Keratinocyte (primary cell): ENCODE measurements at regions not wholly inside any gene's neighbourhood (a gene's known extent, or its start where the extent isn't known, plus 50 kb on each side); places are given as distances from the start of the nearest gene placed in this dataset.

Source experiments
- DNase-seq: peaks from one replicate; pipeline ENCODE4 v3.0.0-alpha.2; 2011; ENCODE audit warnings: low read depth, missing footprints, low spot score
- FAIRE-seq: peaks from 2 replicates; lab custom pipeline; 2011; peaks lifted over from hg19 to GRCh38; lab: Jason Lieb, UNC
- H2AFZ ChIP-seq: 2 replicates; pipeline ENCODE4 v1.6.0; 2012; ENCODE audit warnings: low read length, control low read depth, inconsistent platforms; ENCODE audit not compliant: control insufficient read depth
- H3K27ac ChIP-seq: 2 replicates; pipeline ENCODE4 v1.5.1; 2011; ENCODE audit warnings: low read length; ENCODE audit not compliant: control insufficient read depth, insufficient read depth
- H3K27me3 ChIP-seq: 3 replicates; pipeline ENCODE4 v1.6.0; 2011; ENCODE audit warnings: low read length; ENCODE audit not compliant: control insufficient read depth, insufficient read depth; ENCODE audit errors: extremely low read depth
- H3K36me3 ChIP-seq, 2 experiments: 2 replicates in 1 of 2; 3 replicates in 1 of 2; pipeline ENCODE4 v1.5.1; 2011; ENCODE audit warnings: low read length in 2 of 2, mild to moderate bottlenecking in 1 of 2; ENCODE audit not compliant: control insufficient read depth in 2 of 2, insufficient read depth in 2 of 2; ENCODE audit errors: extremely low read depth in 1 of 2
- H3K4me1 ChIP-seq: 3 replicates; pipeline ENCODE4 v1.5.1; 2011; ENCODE audit warnings: low read length; ENCODE audit not compliant: control insufficient read depth, insufficient read depth; ENCODE audit errors: extremely low read depth
- H3K4me2 ChIP-seq: 3 replicates; pipeline ENCODE4 v1.6.0; 2011; ENCODE audit warnings: low read depth, low read length; ENCODE audit not compliant: control insufficient read depth, insufficient read depth; ENCODE audit errors: extremely low read depth
- H3K4me3 ChIP-seq, 3 experiments: fragments of 200-600 bp in 1 of 3; sonication (generic) in 1 of 3; 2 replicates in 2 of 3; 3 replicates in 1 of 3; pipeline ENCODE4 v1.5.1; 2011 to 2016; ENCODE audit warnings: low read length in 3 of 3, mild to moderate bottlenecking in 3 of 3, control low read depth in 2 of 3, inconsistent platforms in 1 of 3, low read depth in 1 of 3, mixed read lengths in 1 of 3, mixed run types in 1 of 3, moderate library complexity in 1 of 3; ENCODE audit not compliant: control insufficient read depth in 2 of 3, insufficient read depth in 2 of 3; ENCODE audit errors: extremely low read depth in 1 of 3
- H3K79me2 ChIP-seq: 2 replicates; pipeline ENCODE4 v1.6.0; 2012; ENCODE audit warnings: low read length; ENCODE audit not compliant: control insufficient read depth, insufficient read depth
- H3K9ac ChIP-seq: 3 replicates; pipeline ENCODE4 v1.6.0; 2011; ENCODE audit warnings: low read length; ENCODE audit not compliant: control insufficient read depth, insufficient read depth; ENCODE audit errors: extremely low read depth
- H3K9me1 ChIP-seq: 3 replicates; pipeline ENCODE4 v1.6.0; 2011; ENCODE audit warnings: low read length; ENCODE audit not compliant: control insufficient read depth, insufficient read depth; ENCODE audit errors: extremely low read depth
- H3K9me3 ChIP-seq: 2 replicates; pipeline ENCODE4 v1.5.1; 2012; ENCODE audit warnings: low read depth, low read length; ENCODE audit not compliant: control insufficient read depth
- H4K20me1 ChIP-seq: 3 replicates; pipeline ENCODE4 v1.6.0; 2011; ENCODE audit warnings: low read length; ENCODE audit not compliant: control insufficient read depth, insufficient read depth; ENCODE audit errors: extremely low read depth
- EZH2 ChIP-seq: IDR thresholded peaks from one replicate; pipeline ENCODE4 v1.6.1; 2012; ENCODE audit warnings: inconsistent platforms, mild to moderate bottlenecking, low read length, moderate library complexity
- dilution Hi-C: fragments of 300-500 bp; cut with MboI; formaldehyde crosslinking; loops from one replicate; pipeline ENCODE4 v1.7.0; 2020; ENCODE audit warnings: low sequenced_read_pairs; ENCODE audit not compliant: extremely low pct_ligation_motif_present
- TF ChIP-seq, protein P1 (sequence below), 3 experiments: IDR thresholded peaks in 1 of 3; conservative IDR thresholded peaks in 1 of 3; optimal IDR thresholded peaks in 1 of 3; 2 replicates in 2 of 3; 3 replicates in 1 of 3; pipeline versions ENCODE3 to v1.5.1; 2011; ENCODE audit warnings: low read length in 3 of 3, mild to moderate bottlenecking in 3 of 3, moderate library complexity in 2 of 3, control low read depth in 1 of 3, inconsistent platforms in 1 of 3; ENCODE audit not compliant: insufficient read depth in 2 of 3; ENCODE audit errors: extremely low read depth in 1 of 3

DNA sequence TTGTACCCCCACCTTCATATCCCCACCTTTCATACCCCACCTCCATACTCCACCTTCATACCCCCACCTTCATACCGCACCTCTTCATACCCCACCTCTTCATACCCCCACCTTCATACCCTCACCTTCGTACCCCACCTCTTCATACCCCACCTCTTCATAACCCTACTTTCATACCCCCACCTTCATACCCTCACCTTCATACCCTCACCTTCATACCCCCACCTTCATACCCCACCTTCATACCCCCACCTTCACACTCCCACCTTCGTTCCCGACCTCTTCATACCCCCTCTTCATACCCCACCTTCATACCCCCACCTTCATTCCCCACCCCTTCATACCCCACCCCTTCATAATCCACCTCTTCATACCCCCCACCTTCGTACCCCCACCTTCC is 92.9 kb upstream of the NAA20 start:
- no peak for DNase-seq
- Histone ChIP-seq H3K4me3 (no peak overlapping the region), H3K4me1 (peaks cover 24% of the 10 kb centered on the region), H3K9ac (no peak overlapping the region), H3K9me1 (no peaks in the 10 kb centered on the region), H3K9me3 (no peaks in the 10 kb centered on the region), H3K4me2 (no peak overlapping the region), H3K79me2 (no peaks in the 10 kb centered on the region), H3K36me3 (no peaks in the 10 kb centered on the region), H3K27ac (no peak overlapping the region), H3K27me3 (no peaks in the 10 kb centered on the region), H2AFZ (no peak overlapping the region), H4K20me1 (no peaks in the 10 kb centered on the region)
- dilution Hi-C loops, result no loop called here
- TF ChIP-seq EZH2, result no peak
- TF ChIP-seq, protein P1, sequence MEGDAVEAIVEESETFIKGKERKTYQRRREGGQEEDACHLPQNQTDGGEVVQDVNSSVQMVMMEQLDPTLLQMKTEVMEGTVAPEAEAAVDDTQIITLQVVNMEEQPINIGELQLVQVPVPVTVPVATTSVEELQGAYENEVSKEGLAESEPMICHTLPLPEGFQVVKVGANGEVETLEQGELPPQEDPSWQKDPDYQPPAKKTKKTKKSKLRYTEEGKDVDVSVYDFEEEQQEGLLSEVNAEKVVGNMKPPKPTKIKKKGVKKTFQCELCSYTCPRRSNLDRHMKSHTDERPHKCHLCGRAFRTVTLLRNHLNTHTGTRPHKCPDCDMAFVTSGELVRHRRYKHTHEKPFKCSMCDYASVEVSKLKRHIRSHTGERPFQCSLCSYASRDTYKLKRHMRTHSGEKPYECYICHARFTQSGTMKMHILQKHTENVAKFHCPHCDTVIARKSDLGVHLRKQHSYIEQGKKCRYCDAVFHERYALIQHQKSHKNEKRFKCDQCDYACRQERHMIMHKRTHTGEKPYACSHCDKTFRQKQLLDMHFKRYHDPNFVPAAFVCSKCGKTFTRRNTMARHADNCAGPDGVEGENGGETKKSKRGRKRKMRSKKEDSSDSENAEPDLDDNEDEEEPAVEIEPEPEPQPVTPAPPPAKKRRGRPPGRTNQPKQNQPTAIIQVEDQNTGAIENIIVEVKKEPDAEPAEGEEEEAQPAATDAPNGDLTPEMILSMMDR (optimal IDR thresholded peaks at IDR 0.05 in 1 of 3, IDR thresholded peaks at IDR 0.05 in 1 of 3, conservative IDR thresholded peaks at IDR 0.05 in 1 of 3; ENCODE audit: extremely low read depth in 1 of 3, insufficient read depth in 2 of 3, low read length in 3 of 3), result no peak
- no peak for FAIRE-seq

DNA sequence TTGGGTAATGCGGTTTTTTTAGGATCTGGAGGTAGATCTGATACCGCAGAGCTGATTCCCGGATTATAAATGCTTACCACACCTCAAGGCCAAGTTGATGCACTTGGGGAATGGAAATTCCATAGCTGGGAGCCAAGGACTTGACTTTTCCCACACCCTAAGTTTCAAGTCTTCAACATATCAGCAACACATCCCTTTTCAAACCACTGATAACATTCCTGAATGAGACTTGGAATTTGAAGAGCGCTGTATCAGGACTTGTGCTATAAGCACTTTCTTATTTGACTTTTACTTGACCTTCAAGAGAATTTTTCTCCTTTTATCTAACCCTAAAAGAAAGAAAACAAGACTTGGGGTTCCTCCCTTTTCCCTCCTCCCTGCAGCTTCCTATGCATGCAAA is 90.6 kb upstream of the NAA20 start:
- peak; percentile 79 for FAIRE-seq
- dilution Hi-C loops, result no loop called here

More for the DNA sequence above, 90.6 kb upstream of the NAA20 start:
- Histone ChIP-seq H3K4me1 (peaks cover 26% of the 10 kb centered on the region), H4K20me1 (no peaks in the 10 kb centered on the region), H3K36me3 (no peaks in the 10 kb centered on the region), H3K4me3 (no peak overlapping the region), H3K27me3 (no peaks in the 10 kb centered on the region), H3K27ac (no peak overlapping the region), H2AFZ (peak overlapping the region; percentile 8), H3K9me3 (no peaks in the 10 kb centered on the region), H3K9ac (no peak overlapping the region), H3K4me2 (no peak overlapping the region), H3K9me1 (no peaks in the 10 kb centered on the region), H3K79me2 (no peaks in the 10 kb centered on the region)
- TF ChIP-seq, protein P1 (optimal IDR thresholded peaks at IDR 0.05 in 1 of 3, IDR thresholded peaks at IDR 0.05 in 1 of 3, conservative IDR thresholded peaks at IDR 0.05 in 1 of 3; ENCODE audit: extremely low read depth in 1 of 3, insufficient read depth in 2 of 3, low read length in 3 of 3), result no peak
- no peak for TF ChIP-seq EZH2
- DNase-seq, result no peak
